Cerebellar cortex (tissue), 1 donor: ENCODE measurements at regions not wholly inside any gene's neighbourhood (a gene's known extent, or its start where the extent isn't known, plus 50 kb on each side); places are given as distances from the start of the nearest gene placed in this dataset.
"Not testable (repeated sequence)": the region's sequence is repeated elsewhere in the genome, so short reads cannot be mapped to it uniquely, and the experiment has no call there.

Experiments
- DNase-seq: peaks from one replicate; pipeline ENCODE4 v3.0.0-alpha.2; 2015; ENCODE audit warnings: low spot score

- DNase-seq: no peak
Observed at GRCh38 chr22:47549741-47550340, 787.4 kb downstream of the TBC1D22A start.

GRCh38 chr22:47548953-47549740 is 786.7 kb downstream of the TBC1D22A start:
- no peak for DNase-seq

- DNase-seq: peak; percentile 80
Observed at GRCh38 chr22:47547881-47548650, 785.6 kb downstream of the TBC1D22A start.

- peak; percentile 50 for DNase-seq
Observed at GRCh38 chr22:47547239-47547661, 784.8 kb downstream of the TBC1D22A start.

- DNase-seq: no peak
Observed at GRCh38 chr22:47544696-47545095, 782.2 kb downstream of the TBC1D22A start.

GRCh38 chr22:47543447-47543846 is 781.0 kb downstream of the TBC1D22A start:
- no peak for DNase-seq

GRCh38 chr22:47540011-47540410 is 777.6 kb downstream of the TBC1D22A start:
- DNase-seq: no peak

GRCh38 chr22:47539374-47539773 is 776.9 kb downstream of the TBC1D22A start:
- no peak for DNase-seq

GRCh38 chr22:47535681-47536080 is 773.2 kb downstream of the TBC1D22A start:
- DNase-seq: no peak

GRCh38 chr22:47534804-47535410 is 772.5 kb downstream of the TBC1D22A start:
- DNase-seq: no peak

GRCh38 chr22:47533961-47534803 is 771.7 kb downstream of the TBC1D22A start:
- DNase-seq: peak; percentile 7

GRCh38 chr22:47517062-47517461 is 754.6 kb downstream of the TBC1D22A start:
- DNase-seq: no peak

GRCh38 chr22:47515384-47516125 is 753.1 kb downstream of the TBC1D22A start:
- DNase-seq: peak; percentile 86

- no peak for DNase-seq
Observed at GRCh38 chr22:47512617-47513016, 750.2 kb downstream of the TBC1D22A start.

- no peak for DNase-seq
Observed at GRCh38 chr22:47504962-47505361, 742.5 kb downstream of the TBC1D22A start.

- DNase-seq: no peak
Observed at GRCh38 chr22:47498969-47499495, 736.6 kb downstream of the TBC1D22A start.

- DNase-seq: no peak
Observed at GRCh38 chr22:47497666-47498065, 735.2 kb downstream of the TBC1D22A start.

GRCh38 chr22:47495110-47495509 is 732.7 kb downstream of the TBC1D22A start:
- DNase-seq: no peak

GRCh38 chr22:47488131-47488530 is 725.7 kb downstream of the TBC1D22A start:
- DNase-seq: not testable (repeated sequence)

- no peak for DNase-seq
Observed at GRCh38 chr22:47486569-47487312, 724.3 kb downstream of the TBC1D22A start.
